Stimulated activated CD4-positive, alpha-beta T cell treated with anti-CD3 and anti-CD28 coated beads, Interleukin-15, amount 100 ng/mL, for 1 hour (primary cell): ENCODE measurements at regions not wholly inside any gene's neighbourhood (a gene's known extent, or its start where the extent isn't known, plus 50 kb on each side); places are given as distances from the start of the nearest gene placed in this dataset.

Experiments used
- DNase-seq, 2 donors: peaks; one replicate each; pipeline ENCODE4 v3.0.0-alpha.2; 2020; ENCODE audit warnings: low read depth in 1 of 2, low spot score in 1 of 2

DNA sequence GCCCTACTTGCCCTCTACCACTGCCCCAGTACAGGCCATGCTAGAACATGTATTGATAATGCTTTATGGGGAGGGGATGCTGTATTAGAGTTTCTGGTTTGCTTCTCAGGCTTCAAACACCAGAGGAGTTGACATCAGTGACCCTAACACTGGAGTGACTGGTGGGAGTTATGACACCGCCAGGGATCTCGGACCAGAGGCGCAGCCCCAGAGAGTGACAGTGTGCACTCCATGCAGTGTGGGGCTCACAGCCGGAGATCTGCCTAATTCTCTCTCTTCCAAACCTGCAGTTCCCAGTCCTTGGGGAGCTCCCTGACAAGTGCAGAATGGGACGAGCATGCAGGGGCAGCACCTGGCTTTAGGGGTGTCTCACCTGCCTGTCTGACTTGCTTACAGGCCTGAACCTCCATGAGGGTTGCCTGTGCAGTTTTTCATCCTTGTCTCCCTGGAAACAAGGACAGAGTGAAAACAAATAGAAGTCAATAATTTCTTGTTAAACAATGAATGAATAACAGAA, 244.9 kb upstream of the MYT1L start:
- DNase-seq: no peak

DNA sequence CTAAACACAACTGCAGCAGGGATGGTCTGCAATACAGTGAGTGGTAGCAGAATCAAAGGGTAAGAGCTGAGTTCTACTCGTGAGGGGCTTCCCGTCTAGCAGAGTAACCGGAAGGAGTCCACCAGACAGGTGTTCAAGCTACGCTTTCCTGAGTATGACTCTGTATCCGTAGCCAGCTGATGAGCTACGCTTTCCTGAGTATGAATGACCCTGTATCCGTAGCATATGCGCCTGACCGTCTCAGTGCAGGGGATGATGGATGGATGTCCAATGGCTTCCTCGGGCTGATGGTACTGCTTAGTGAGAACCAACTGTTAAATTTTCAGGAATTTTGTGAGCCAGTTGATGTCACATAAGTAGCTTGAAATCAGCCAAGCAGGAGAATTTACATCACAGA, 244.1 kb upstream of the MYT1L start:
- no peak for DNase-seq

DNA sequence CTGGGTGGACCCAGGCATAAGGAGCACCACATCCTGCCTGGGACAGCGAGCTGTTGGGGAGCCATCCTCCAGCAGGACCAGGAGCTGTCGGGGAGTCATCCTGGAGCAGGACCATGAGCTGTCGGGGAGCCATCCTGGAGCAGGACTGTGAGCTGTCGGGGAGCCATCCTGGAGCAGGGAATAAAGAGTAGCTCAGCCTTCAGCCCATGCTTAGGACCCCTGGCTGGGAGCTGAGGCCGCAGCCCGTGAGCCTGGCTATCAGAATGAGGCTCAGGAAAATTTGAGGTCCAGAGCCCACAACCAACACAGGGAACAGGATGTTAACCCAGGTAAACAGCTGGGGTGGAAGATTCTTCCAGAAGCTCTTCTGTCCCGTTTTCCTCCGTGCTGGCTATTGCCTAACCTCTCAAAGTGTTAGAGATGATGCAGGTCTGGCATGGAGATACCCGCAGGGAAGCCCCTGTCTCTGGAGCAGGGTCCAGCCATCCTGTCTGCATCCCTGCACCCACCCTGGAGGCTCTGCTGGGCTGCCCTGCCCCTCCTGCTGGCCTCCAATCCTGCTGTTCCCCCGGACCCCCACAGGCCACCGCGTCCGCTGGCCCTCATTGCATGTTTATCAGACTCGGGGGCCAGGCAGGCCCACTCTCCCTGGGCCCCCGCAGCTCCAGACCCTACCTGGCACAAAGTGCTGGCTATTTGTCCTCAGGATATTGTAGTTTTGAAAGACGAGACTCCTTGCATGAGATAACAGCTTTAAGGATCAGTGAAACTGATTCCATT, 243.5 kb upstream of the MYT1L start:
- DNase-seq: no peak

DNA sequence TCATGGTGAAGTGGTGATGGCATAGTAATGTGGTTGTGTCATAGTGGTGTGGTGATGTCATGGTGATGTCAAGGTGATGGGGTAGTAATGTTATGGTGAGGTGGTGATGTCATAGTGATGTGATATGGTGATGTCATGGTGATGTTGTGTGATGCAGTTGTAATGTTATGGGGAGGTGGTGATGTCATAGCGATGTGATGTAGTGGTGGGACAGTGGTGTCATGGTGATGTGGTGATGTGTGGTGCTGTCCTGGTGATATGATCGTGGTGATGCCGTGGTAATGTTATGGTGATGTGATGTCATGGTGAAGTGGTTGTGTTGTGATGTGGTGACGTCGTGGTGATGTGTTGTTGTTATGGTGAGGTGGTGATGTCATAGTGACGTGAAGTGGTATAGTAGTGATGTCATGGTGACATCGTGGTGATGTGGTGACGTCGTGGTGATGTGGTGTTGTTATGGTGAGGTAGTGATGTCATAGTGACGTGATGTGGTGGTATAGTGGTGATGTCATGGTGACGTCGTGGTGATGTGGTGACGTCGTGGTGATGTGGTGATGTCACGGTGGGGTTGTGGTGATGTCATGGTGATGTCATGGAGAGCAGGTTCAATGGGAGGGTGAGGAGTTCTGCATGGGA, 242.7 kb upstream of the MYT1L start:
- no peak for DNase-seq

DNA sequence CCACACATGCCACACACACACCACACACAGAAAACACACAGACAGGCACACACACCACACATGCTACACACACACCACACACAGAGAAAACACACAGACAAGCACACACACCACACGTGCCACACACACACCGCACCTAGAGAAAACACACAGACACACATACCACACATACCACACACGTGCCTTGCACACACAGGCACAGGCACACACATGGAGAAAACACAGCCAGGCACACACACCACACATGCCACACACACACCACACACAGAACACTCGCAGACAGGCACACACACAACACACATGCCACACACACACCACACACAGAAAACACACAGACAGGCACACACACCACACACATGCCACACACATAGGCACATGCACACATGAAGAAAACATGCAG, 242.1 kb upstream of the MYT1L start:
- no peak for DNase-seq

DNA sequence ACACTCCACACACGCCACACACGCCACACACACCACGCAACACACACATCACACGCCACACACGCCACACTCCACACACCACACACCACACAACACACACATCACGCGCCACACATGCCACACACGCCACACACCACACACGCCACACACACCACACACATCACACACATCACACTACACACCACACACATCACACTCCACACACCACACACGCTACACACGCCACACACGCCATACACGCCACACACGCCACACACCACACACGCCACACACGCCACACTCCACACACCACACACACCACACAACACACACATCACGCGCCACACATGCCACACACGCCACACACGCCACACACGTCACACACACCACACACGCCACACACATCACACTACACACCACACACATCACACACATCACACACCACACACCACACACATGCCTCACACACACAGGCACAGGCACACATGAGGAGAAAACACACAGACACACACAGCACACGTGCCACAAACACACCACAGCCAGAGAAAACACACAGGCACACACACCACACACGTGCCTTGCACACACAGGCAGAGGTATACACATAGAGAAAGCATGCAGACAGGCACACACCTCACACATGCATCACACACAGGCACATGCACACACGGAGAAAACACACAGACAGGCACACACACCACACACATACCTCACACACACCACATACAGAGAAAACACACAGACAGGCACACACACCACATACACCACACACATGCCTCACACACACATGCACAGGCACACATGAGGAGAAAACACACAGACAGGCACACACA, 241.5 kb upstream of the MYT1L start:
- DNase-seq: no peak

DNA sequence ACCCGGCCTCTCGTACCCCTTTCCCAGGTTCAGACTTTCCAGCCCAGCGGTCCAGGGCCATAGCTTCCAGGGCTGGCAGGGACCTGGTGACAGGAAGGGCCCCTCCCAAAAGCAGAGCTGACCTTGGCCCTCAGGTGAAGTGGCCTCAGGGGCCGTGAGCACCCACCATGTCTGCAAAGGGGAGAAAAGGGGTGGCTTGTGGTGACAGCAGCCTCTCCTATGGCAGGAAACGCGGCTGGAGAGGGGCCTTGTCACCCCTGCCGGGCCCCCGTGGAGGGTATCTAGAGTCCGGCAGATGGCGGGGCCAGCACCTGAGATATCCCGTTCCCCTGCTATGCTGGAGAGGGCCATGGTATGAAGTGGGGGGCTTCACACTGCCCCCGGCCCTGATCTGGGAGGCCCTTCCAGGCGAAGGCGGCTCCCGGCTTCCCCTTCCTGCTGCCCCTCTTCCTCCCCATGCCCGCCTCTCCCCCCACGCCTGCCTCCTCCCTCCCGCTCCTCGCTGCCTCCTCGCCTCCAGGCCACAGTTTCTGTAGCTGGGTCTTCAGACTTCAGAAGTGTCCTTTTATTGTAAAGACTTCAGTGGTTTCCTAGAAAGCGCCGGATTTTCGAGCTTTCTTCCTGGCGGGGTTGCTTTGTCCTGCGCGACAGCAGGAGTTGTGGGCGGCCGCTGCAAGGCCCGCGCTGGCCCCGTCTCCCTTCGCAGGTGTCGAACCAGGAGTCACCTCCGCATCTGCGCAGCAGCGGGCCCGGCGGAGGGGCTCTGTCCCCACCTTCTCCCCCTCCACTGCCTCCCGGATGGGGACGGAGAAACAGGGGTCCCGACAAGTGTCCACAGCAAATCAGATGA, 240.5 kb upstream of the MYT1L start:
- no peak for DNase-seq

DNA sequence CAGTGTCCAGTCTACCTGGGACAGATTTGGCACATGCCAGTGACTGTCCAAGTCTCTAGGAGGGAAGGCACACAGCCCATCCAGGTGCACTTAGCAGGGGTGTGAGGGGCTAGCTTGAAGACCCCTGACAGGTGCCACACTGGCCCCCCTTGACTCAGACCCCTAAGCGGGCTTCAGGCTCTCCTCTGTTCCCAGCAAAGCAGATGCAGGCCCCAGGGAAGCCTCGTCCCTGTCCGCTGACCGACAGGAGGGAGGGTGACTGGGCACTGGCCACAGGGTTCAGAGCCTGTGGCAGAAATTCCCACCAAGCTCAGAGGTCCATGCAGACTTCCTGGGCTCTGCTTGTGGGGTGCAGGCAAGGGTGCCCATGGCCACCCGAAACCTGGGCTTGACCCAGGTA, 239.8 kb upstream of the MYT1L start:
- DNase-seq: no peak

DNA sequence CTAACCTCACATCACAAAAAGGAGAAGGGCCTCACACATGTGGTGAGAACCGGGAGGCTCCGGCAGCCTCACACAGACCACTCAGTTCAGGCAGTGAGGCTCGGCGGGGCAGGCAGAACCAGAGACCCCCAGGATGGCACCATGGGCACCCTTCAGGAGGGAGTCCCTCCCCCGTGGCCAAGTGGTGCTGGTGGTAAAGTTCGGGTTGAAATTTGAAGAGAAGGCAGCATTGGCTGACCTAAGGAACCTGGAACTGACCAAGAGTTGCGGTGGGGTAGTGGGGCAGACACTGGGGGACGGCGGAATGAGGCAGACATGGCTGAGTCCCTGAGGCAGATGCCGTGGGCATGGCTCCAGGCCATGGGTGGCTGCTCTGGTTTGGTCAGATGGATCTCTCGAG, 239.3 kb upstream of the MYT1L start:
- DNase-seq: no peak

DNA sequence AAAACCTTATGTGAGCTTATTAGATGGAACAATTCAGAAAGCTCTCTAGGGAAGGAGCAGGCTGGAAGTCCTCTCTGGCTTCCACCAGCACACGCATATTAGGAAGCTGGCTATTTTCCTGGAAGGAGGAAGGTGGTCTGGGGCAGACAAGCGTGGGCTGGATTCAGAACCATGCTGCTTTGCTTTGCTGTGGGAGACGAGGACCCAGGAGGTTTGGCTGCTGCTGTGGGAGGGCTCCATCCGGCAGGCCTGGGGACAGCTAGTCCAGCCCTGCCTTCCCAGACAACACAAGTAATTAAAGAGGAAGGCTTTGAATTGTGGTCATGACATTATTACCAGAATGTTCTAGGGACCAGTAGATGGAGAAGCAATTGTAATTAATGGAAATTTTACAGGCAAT, 238.8 kb upstream of the MYT1L start:
- no peak for DNase-seq

DNA sequence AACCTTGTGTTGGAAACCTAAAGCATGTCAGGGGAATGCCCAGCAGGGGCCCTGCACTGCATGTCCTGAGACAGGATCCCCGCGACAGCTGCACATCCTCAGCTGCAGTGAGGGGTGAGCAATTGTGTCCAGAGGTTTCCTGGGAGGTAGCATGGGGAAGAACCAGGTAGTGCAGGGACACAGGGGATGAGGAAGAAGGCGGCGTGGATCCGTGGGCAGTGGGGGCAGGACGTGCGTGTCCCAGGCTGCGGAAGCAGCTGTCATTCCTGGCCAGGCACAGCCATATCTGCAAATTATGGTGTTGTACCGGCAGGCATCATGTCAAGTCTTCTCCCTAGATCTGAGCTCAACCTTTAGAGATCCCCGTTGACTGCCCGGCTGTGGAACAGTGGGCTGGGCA, 238.2 kb upstream of the MYT1L start:
- DNase-seq: no peak

DNA sequence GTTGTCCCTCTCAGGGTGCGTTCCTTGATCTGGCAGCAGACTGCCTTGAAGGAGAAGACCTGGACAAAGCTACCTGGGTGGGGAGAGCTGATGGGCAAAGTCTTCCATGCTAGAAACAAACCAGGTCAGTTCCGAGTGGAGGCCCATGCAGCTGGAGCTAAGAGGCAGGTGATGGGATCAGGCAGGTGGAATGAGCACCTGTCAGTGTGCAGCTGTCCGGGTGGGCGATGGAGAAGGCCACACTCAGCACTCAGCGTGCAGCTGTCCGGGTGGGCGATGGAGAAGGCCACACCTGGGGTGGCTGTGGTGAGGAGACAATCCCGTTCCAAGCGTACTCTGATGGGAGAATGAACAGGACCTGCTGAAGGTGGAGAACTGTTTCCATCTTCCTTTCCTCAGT, 237.3 kb upstream of the MYT1L start:
- no peak for DNase-seq

DNA sequence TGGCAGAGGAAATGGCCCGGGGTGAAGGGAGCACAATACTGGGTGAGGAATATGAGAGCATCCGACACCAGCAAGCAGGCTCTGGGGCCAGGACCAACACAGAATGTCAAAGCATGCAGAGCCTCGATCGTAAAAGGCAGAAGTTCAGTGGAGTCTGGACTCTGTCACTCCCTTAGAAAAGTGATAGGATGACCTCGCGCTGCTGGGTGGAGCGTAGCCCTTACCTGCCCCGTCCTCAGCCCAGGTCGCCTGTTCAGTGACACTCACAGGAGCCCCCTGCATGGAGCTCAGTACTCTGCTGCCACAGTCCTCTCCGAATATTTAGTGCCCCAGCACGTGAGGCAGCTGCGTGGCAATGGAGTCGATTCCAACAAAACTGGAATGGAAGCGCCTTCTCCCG, 236.7 kb upstream of the MYT1L start:
- DNase-seq: no peak

DNA sequence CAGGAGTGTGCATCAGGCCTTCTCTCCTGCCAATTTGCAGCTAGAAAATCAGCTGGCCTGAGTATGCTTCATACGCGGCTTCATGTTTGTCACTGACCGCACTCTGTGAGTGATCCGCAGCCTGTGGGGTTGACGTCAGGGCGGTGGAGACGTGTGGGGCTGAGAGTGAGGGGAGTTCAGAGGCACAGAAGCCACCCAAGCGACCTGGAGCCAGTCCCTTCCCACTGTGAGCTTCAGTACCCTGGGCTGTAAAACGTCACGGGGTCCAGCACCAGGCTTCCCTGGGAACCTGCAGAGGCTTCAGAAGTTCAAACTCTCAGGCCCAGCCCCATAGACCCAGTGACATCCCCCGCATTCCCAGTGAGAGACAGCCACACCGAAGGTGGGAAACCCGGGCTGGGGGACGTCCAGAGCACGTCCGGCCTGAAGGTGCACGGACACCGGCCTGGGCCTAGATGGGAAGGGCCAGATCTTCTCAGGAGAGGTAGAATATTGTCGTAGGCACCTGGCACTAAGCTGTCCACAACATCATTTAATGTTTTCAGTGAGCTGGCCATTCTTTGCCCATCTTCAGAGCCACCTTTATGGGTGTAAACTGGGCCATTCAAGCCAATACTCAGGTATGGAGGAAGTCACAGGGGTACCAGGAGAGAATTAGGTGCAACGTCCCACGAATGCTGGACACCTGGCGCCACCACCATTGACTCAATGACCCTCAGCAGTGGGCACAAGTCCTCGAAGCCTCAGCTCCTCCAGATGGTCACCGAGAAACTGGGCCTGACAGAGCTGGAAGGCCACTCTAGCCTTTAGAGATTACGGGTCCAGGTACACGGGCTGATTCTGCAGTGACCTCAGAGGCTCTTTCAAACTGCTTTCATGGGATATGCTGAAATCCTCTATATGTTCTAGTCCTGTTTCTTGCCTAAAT, 235.6 kb upstream of the MYT1L start:
- DNase-seq: no peak

DNA sequence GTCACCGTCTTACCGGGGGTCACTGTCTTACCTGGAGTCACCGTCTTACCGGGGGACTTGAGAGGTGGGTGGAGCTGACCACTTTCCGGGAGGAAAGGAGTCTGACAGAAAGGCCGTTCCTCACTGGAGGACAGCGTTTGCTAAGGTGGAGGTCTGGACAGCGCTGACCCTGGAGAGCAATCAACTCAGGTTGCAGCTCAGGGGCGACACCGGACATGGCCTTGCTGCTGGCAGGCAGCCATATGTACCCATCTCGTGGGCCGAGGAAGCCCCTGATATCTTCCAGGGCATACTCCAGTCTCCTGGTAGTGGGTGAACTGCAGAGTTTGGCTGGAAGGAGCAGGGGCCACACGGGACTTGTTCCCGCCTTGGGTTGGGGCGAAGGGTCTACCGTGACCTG, 234.6 kb upstream of the MYT1L start:
- no peak for DNase-seq

DNA sequence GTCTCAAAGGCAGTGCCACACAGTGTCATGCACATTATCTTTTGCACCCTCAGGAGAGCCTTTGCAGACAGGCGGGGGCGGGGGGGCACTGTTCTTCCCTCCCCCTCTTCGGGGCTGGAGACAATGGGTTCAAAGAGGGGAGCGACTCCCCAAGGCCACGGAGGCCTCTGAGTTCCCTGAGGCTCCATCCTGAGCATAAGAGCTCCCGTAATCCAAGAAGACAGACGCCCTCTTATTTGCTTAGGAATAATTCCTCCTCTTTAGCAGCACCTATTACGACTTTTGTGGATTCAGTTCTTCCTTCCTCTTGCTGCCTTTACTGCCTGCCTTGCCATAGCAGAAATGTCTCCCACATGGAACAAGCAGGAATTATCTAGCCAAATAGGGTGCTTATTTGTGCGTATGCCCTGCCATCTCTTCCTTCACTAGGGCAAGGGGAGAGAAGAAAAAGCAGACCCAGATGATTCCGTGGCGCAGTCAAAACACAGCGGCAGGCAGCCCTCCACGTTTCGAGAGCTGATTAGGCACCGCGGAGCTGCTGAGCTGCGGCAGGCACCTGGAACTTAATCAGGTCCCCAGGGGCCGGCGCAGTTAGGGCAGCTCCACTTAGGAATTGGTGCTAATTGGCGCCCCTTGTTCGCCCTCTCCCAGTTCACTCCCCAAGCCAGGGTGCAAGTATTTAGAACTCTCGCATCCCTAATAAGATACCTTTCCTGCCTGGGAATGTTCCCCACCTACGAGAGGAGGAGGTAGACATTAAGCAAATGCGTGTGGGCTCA, 233.4 kb upstream of the MYT1L start:
- no peak for DNase-seq

DNA sequence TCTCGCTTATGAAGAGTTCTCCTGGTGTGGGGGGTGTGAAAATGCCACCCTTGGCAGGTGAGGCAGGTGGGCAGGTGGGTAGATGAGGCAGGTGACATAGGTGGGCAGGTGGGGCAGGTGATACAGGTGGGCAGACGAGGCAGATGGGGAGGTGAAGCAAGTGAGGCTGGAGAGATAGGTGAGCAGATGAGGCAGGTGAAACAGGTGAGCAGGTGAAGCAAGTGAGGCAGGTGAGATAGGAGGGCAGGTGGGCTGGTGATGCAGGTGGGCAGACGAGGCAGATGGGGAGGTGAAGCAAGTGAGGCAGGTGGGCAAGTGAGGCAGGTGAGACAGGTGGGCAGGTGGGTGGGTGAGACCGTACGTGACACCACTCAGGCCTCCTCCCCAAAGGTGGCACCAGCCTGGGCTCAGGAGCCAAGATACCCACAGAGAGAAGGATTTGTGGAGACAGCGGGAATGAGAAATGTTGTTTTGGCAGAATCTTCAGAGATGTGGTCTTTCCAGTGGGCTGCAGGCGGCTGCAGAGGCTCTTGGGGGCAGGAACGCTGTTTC, 232.3 kb upstream of the MYT1L start:
- DNase-seq: no peak

DNA sequence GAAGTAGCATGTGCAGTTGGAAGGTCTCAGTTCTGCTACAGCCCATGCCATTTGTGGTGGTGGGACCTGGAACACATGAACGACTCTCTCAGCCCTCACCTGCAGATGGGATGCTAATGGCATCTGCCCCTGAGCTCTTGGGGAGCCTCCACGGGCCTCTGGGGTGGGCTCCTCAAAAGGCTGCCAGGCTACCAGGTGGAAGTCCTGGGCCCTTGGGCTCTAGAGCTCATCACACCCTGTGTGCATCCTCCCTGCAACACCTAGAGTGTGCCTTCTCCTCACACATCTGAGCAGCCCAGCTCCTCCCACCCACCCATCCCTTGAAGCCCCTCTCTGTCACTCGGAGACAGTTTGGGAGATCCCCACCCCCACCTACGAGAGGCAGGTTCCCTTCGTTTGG, 231.8 kb upstream of the MYT1L start:
- no peak for DNase-seq
